NCI-H2029 treated with DMSO at 0.1 percent for 48 hours (cell line): ENCODE measurements at regions not wholly inside any gene's neighbourhood (a gene's known extent, or its start where the extent isn't known, plus 50 kb on each side); places are given as distances from the start of the nearest gene placed in this dataset.
A peak's percentile ranks its signal among the peaks of the same experiment; 100 is the strongest.
"Not testable (repeated sequence)": the region's sequence is repeated elsewhere in the genome, so short reads cannot be mapped to it uniquely, and the experiment has no call there.

Experiments
- DNase-seq: peaks from one replicate; lab custom pipeline; 2025; lab: John Stamatoyannopoulos, UW

GRCh38 chr2:217366266-217366895 is 506.5 kb upstream of the TNP1 start:
- DNase-seq, result no peak

GRCh38 chr2:217365656-217366055 is 505.8 kb upstream of the TNP1 start:
- no peak for DNase-seq

- DNase-seq, result no peak
Measured at GRCh38 chr2:217364224-217364623, 504.4 kb upstream of the TNP1 start.

- no peak for DNase-seq
Measured at GRCh38 chr2:217363470-217363869, 503.6 kb upstream of the TNP1 start.

GRCh38 chr2:217362710-217363109 is 502.8 kb upstream of the TNP1 start:
- DNase-seq, result no peak

GRCh38 chr2:217362286-217362685 is 502.4 kb upstream of the TNP1 start:
- no peak for DNase-seq

DNA sequence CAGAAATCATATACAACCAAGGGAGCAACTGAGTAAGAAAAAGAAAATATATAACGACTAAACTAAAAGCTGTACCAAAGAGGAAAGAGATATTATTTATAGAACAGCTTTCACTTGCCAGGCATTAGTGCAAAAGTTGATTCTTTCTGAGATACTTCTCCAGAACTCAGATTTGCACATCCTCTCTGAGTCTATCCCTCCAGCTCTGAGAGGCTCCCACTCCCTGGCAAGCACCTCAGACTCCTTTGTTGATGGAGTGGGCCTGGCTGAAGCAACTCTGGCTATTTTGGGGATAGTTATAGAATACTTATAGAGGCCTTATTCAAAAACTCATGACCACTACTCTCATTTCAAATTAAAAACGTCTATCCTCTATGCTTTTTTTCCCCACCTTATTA is 501.6 kb upstream of the TNP1 start:
- DNase-seq, result no peak

DNA sequence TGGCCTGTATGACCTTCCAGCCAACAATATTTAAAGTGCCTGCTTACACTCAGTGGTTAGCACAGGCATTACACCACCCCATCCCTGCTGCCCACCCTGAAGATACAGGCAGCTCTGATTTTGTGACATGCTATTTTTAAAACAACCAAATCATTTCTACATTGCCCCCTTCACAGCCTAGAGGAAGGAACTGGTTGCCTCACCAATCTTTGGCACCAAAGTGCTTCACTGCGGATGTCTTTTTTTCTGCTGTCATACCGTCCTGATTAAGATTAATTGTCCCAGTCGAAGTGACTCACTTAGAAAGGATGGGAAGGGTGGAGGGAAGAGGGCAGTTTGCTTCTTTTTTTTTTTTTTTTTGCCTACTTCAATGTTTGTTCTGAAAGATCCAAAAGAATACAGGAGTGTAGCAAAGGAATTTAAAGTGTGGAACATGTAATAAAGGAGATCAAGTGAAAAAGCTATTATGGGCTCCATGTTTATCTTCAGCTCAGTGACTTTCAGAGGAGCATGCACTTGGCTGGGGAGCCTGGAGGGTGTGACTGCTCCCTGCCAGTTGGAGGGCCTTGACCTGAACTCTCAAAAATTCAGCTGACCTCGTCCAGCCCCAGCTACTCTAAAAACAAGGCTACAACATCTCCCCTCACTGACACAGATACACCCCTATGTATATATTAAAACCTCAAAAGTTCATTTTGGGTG is 501.1 kb upstream of the TNP1 start:
- DNase-seq, result no peak

GRCh38 chr2:217360111-217360510 is 500.2 kb upstream of the TNP1 start:
- peak; percentile 26 for DNase-seq

DNA sequence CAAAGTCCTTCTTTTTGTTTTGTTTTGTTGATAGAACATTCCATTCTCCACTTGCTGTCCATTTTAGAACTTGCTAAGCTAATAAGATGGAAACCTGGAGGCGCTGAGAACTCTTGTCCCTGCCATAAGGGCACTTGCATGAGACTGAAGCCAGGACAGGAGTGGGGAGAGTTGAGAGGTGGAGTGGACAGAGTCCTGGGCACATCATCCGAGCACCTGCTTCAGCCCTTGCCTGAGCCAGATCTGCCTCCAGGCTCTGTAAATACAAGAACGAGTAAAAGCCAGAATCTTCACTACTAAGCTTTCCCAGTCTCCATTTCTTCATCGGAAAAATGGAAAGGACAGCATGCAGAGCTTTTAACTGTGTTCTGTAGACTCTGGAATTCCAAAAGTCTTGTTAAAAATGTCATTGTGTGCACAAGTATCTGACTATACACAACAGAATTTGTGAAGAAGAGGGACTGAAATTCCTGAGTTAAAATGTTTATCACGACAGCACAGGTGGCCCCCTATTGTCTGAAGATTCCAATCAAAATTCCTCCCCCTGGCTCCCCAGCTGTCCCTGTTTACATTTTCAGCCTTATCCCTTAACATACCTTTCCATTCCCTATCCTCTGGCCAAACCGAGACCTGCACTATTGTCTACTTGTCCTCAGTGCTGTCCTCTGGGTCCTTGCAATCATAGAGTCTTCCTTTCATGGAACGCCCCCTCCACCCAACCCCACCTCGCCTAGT is 498.2 kb upstream of the TNP1 start:
- no peak for DNase-seq

GRCh38 chr2:217356781-217357180 is 496.9 kb upstream of the TNP1 start:
- no peak for DNase-seq

DNA sequence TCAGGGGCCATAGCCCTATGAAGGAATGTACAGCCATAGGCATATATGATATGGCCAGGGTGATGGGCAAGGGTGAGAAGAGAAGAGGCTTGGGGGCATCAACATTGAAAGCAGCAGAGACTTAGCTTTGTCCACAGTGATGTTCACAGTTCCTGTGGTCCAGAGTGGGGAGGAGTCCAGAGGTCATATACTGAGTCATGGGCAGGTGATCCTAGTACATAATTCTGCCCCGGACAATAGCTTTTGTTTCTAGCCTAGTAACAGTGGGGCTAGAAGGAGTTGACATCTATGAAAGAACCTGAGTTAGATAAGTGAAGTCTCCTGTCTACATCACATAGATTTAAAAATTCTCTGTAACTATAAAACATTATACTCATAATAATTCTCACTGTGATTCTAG is 496.3 kb upstream of the TNP1 start:
- DNase-seq, result no peak

DNA sequence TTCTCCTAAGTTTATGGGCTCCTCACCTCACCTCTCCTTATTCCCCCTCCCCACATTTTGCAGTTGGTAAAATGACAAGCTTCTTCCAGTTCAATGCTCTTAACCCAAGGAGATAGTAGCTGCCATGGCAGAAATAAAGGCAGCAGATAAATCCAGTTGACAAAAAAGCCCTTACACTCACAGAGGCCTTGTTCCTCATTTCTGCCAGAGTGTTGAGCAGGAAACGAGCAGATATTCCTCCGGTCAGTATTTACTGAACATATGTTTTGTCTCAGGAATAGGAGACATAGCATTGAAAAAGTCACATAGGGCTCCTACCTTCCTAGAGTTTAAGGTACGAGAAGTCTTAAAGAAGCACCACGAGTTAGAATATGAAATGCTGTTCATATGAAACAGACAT is 493.7 kb upstream of the TNP1 start:
- no peak for DNase-seq

- no peak for DNase-seq
Measured at GRCh38 chr2:217351378-217351777, 491.5 kb upstream of the TNP1 start.

GRCh38 chr2:217349251-217349650 is 489.4 kb upstream of the TNP1 start:
- DNase-seq, result no peak

DNA sequence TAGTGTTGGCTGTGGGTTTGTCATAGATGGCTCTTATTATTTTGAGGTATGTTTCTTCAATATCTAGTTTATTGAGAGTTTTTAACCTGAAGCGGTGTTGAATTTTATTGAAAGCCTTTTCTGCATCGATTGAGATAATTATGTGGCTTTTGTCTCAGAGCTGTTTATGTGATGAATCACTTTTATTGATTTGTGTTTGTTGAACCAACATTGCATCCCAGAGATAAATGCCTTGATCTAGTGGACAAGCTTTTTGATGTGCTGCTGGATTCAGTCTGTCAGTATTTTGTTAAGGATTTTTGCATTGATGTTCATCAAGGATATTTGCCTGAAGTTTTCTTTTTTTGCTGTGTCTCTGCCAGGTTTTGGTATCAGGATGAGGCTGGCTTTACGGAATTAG is 487.8 kb upstream of the TNP1 start:
- not testable (repeated sequence) for DNase-seq

- DNase-seq, result not testable (repeated sequence)
Measured at GRCh38 chr2:217346043-217346442, 486.2 kb upstream of the TNP1 start.

- DNase-seq, result no peak
Measured at GRCh38 chr2:217340899-217341298, 481.0 kb upstream of the TNP1 start.

GRCh38 chr2:217340176-217340575 is 480.3 kb upstream of the TNP1 start:
- DNase-seq, result no peak

GRCh38 chr2:217339753-217340152 is 479.9 kb upstream of the TNP1 start:
- DNase-seq, result no peak

- no peak for DNase-seq
Measured at GRCh38 chr2:217338306-217338916, 478.5 kb upstream of the TNP1 start.

DNA sequence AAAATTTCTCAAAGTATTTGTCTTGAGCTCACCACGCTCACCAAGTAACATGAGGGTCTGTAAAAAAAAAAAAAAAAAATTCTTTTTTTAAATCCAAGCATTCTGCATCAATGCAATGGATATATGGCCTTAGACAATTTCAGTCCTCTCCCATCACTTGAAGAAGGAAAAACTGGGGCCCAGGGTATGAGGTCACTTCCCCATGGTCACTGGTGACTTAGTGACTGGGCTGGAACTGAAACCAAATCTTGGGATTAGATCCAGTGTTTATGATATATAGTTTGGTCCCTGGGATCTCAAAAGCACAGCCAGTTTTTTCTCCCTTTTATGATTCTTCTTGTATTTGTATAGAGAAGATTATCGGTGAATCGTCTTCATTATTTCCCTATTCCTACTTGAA is 477.9 kb upstream of the TNP1 start:
- DNase-seq, result no peak

DNA sequence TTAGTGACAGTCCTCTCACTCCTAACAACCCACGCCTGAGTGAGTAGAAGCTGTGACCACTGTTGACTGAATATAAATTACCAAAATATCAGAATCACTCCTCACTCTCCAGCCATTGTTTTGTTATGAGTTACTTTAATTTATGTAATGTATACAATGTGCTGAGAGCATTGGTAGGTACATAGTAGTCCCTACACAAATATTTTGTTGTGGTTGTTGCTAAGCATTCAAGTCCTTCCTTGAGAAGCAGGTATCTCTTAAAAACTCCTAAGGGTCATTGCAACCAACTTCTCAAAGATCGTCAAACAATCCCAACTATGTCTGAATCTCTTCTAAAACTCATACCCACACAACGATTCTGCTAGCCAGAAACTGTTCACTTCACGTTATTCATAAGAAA is 476.8 kb upstream of the TNP1 start:
- no peak for DNase-seq
